ENCODE measurements at regions not wholly inside any gene's neighbourhood (a gene's known extent, or its start where the extent isn't known, plus 50 kb on each side); places are given as distances from the start of the nearest gene placed in this dataset.

DNA sequence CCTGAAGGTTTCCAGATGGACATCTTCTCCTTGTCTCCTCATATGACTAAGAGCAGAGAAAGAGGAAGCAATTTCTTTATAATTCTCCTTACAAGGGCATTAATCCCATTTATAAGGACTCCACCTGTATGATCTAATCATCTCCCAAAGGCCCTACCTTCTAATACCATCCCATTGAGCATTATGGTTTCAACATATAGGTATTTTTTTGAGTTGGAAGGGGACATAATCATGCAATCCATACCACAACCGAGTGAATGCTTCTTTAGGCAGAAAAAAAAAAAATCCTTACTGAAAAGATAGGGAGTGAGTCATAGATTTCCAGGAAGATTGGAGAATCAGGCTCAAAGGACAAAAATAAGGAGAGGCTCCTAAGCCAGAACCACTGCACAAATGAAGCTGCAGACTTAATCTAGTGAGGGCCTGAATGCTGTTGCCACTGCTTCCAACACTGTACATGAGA lies 312.5 kb upstream of the HS3ST1 start:
- TF ChIP-seq, protein P1, sequence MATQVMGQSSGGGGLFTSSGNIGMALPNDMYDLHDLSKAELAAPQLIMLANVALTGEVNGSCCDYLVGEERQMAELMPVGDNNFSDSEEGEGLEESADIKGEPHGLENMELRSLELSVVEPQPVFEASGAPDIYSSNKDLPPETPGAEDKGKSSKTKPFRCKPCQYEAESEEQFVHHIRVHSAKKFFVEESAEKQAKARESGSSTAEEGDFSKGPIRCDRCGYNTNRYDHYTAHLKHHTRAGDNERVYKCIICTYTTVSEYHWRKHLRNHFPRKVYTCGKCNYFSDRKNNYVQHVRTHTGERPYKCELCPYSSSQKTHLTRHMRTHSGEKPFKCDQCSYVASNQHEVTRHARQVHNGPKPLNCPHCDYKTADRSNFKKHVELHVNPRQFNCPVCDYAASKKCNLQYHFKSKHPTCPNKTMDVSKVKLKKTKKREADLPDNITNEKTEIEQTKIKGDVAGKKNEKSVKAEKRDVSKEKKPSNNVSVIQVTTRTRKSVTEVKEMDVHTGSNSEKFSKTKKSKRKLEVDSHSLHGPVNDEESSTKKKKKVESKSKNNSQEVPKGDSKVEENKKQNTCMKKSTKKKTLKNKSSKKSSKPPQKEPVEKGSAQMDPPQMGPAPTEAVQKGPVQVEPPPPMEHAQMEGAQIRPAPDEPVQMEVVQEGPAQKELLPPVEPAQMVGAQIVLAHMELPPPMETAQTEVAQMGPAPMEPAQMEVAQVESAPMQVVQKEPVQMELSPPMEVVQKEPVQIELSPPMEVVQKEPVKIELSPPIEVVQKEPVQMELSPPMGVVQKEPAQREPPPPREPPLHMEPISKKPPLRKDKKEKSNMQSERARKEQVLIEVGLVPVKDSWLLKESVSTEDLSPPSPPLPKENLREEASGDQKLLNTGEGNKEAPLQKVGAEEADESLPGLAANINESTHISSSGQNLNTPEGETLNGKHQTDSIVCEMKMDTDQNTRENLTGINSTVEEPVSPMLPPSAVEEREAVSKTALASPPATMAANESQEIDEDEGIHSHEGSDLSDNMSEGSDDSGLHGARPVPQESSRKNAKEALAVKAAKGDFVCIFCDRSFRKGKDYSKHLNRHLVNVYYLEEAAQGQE (IDR thresholded peaks at IDR 0.05; ENCODE audit: insufficient read depth in 1 of 2, low read depth in 2 of 2, low read length in 2 of 2): no peak
- no peak for TF ChIP-seq POLR2AphosphoS5 (IDR thresholded peaks at IDR 0.05; ENCODE audit: low read depth, low read length)
